ENCODE measurements at regions not wholly inside any gene's neighbourhood (a gene's known extent, or its start where the extent isn't known, plus 50 kb on each side); places are given as distances from the start of the nearest gene placed in this dataset.

DNA sequence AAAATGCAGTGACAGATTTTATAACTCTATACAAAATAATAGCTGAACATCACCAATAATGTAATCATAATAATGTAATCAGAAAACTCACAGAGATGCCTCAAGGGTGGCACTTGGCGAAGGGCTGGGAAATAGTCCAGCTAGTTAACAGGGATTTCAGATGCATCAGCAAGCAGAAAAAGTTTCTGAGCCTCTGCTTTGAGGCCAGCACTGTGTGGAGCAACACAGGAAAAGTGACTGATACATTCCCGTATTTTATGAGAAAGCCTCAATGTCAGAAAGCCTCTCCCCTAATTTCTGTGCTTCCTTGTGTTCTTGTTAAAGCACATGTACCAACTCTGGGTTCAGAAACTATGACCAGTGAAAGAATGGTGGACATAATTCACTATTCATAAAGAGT is 304.8 kb downstream of the VPS13C start:
- TF ChIP-seq CTCF (conservative IDR thresholded peaks at IDR 0.05; ENCODE audit: low read depth, low read length), result no peak
- DNase-seq (ENCODE audit: low read depth), result no peak
- H3K4me3 ChIP-seq (ENCODE audit: low read depth, low read length), result no peak overlapping the region

- no peak overlapping the region for H3K4me3 ChIP-seq (ENCODE audit: low read depth, low read length)
- TF ChIP-seq CTCF (conservative IDR thresholded peaks at IDR 0.05; ENCODE audit: low read depth, low read length), result no peak
- DNase-seq (ENCODE audit: low read depth), result no peak
Measured at GRCh38 chr15:61753018-61753710, 307.1 kb downstream of the VPS13C start.

- no peak overlapping the region for H3K4me3 ChIP-seq (ENCODE audit: low read depth, low read length)
- DNase-seq (ENCODE audit: low read depth), result no peak
- TF ChIP-seq CTCF (conservative IDR thresholded peaks at IDR 0.05; ENCODE audit: low read depth, low read length), result no peak
Measured at GRCh38 chr15:61752001-61752400, 308.2 kb downstream of the VPS13C start.

- no peak overlapping the region for H3K4me3 ChIP-seq (ENCODE audit: low read depth, low read length)
- no peak for TF ChIP-seq CTCF (conservative IDR thresholded peaks at IDR 0.05; ENCODE audit: low read depth, low read length)
- DNase-seq (ENCODE audit: low read depth), result no peak
Measured at GRCh38 chr15:61750271-61751084, 309.8 kb downstream of the VPS13C start.

DNA sequence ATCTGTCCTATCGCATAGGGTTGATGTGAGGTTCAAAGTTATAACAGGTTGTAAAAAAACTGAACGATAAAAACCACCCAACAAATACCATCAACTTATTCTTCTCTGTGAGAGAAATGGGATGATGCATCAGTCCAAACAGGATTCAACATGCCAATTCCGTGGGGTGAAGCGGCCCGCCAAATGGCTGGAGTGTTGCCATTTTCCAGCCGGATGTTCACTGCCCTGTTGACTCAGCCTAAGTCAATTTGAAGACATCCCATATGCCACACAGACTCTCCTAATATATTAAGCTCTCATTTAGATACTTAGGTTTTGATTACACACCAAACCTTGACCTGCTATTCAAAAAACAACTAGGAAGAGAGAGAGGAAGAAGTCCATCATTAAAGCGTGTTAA is 311.1 kb downstream of the VPS13C start:
- no peak for TF ChIP-seq CTCF (conservative IDR thresholded peaks at IDR 0.05; ENCODE audit: low read depth, low read length)
- H3K4me3 ChIP-seq (ENCODE audit: low read depth, low read length), result no peak overlapping the region
- no peak for DNase-seq (ENCODE audit: low read depth)

- DNase-seq (ENCODE audit: low read depth), result no peak
- TF ChIP-seq CTCF (conservative IDR thresholded peaks at IDR 0.05; ENCODE audit: low read depth, low read length), result no peak
- no peak overlapping the region for H3K4me3 ChIP-seq (ENCODE audit: low read depth, low read length)
Measured at GRCh38 chr15:61748529-61748928, 311.7 kb downstream of the VPS13C start.

All from epithelial cell of proximal tubule (primary cell).